HG02884 (cell line): ENCODE measurements at regions not wholly inside any gene's neighbourhood (a gene's known extent, or its start where the extent isn't known, plus 50 kb on each side); places are given as distances from the start of the nearest gene placed in this dataset.
A peak's percentile ranks its signal among the peaks of the same experiment; 100 is the strongest.
"Not testable (repeated sequence)": the region's sequence is repeated elsewhere in the genome, so short reads cannot be mapped to it uniquely, and the experiment has no call there.

Source experiments
- ATAC-seq: cut with Tn5 transposase; IDR thresholded peaks from one replicate; pipeline ENCODE4 v1.9.1; 2021; ENCODE audit warnings: mild to moderate bottlenecking, moderate library complexity; ENCODE audit not compliant: unreplicated experiment

DNA sequence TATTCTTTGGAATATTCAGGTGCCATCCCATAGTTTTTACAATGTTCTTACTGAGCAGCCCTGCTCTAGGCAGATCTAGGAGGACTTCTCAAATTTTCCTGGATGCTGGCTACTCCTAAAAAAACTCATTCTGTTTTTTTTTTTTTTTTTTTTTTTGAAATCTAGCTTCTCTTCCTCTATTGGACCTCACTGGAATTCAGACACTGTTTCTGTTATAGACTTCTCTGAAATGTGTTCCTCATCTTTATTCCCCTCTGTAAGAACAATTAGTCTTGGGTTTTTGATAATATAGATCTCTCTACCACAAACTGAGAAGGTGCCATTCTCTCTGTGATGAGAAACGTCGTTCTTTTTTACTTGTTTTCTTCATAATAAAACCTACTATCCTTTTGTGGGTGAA, 115.3 kb upstream of the CCND2 start:
- no peak for ATAC-seq

DNA sequence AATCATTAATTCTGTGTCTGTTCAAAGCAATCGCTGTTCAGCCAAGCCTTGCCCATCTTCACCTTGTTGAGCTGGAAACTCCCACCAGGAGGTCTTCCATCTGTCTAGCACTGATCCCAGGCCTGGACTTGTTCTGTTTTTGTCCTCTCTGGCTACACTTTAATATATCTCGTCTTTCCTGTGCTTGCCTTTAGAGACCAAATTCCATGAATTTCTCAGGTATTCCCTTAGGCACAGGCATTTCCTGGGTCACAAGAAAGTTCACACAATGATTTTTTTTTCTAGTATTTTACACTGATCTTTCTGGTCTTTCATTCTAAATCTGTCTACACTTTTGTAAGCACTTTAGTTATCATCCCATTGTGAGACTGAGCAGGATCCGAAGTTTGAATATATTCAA, 116.4 kb upstream of the CCND2 start:
- ATAC-seq: no peak

DNA sequence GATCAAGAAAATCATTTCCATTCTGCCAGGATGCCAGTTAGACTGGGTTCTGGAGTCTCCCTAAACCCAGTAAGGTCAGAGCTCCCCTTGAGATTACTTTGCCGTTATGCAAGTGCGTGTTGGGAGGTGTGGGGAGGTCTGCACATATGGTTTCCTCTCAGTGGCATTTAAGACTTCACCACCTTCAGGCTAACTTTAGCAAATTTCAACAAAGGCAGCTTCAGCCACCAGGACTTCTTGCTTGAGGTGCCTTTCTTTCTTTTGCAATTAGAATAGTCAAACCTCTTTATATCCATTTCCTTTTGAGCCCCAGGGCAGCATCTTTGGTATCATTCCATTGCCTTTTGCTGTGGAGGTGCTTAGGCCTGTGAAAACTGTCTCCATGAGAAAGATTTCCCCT, 117.2 kb upstream of the CCND2 start:
- no peak for ATAC-seq

DNA sequence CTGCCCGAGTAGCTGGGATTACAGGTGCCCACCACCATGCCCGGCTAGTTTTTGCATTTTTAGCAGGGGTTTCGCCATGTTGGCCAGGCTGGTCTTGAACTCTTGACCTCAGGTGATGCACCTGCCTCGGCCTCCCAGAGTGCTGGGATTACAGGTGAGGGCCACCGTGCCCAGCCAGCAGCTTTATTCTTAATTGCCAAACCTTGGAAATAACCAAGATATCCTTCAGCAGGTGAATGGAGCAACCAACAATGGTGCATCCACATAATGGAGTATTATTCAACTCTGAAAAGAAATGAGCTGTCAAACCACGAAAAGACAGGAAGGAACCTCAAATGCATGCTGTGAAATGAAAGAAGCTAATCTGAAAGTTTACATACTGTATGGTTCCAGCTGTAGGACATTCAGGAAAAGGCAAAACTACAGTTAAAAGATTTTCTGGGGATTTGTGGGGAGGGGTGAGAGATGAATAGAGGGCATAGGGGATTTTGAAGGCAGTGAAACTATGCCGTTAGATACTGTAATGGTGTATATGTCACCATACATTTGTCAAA, 118.8 kb upstream of the CCND2 start:
- no peak for ATAC-seq

DNA sequence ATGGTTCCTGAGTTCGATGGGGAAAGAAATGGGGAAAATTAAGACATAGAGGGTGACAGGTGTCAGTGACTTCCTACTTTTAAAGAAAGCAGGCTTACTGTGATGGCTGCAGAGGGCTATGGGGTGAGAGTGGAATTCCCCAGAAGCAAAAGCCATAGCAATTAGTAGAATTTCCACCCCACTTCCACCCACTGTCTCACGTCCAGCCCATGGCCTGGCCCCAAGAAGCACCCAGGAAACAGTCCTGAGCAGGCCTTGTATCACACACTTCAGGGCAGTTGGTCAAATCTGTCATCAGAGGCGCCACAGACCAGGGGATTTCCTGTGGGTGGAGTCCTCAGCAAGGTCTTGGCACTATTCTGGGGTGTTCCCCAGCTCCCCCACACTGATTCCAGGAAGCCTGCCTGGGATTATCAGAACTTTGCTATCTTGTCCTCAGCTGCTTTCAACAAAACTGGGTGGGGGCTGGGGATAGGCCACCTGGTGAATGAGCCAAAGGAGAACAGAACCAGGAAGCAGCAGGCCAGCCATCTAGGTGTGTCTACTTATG, 120.1 kb upstream of the CCND2 start:
- ATAC-seq: peak; percentile 58

DNA sequence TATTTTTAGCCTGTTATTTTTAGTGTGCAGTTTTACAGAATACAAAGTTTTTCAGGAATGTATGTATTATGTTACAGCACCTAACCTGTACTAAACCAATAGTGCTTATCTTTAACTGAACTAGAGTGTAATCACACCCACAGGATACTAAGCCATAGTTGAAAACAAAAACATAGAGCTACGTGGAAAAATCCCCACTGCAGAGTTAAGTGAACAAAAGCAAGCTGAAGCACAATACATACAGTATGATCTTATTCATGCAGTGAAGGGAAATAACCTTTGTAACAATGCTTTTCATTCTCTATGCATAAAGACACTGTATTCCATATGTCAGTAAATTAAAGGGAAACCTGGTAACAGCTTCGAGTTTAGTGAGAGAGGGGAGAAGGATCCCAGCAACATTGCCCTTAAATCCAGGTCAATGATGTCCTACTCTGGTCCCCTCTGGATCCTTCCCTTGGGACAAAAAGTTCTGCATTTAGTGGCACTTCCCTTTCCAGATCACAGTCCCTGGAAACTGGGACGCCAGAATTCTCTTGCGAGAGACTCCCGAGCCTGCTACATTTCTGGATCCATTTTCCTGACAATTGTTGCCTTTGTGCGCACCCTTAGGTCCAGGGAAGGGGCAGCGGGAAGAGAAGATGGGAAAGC, 121.3 kb upstream of the CCND2 start:
- ATAC-seq: no peak

DNA sequence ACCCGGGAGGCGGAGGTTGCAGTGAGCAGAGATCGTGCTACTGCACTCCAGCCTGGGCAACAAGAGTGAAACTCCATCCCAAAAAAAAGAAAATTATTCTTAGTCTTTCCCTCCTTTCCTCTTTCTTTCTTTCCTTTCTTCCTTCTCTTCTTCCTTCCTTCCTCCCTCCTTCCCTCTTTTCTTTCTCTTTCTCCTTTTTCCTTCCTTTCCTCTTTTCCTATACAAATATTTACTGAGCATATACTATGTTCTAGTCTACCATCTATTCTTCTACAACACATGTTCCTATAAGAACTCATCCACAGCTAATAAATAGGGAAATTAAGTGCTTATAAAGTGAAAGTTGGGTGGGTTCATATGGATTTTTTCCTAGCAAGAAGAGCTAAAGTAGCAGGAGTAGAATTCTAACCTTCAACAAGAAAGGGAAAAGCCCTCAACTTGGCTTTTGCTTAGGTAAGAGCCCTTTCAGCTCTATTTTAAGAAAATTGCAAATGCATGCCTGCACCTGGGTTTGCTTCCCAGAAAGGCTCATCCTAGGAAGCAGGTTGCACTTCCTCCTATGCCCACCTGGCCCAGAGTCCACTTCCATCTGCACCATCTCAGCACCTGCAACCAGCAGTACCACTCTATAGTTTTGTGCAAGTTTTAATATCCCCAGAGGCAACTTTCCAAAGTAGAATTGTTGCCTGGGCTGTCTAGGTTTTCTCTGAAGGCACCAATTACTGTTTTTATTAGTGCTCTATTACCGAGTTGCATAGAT, 122.0 kb upstream of the CCND2 start:
- no peak for ATAC-seq

DNA sequence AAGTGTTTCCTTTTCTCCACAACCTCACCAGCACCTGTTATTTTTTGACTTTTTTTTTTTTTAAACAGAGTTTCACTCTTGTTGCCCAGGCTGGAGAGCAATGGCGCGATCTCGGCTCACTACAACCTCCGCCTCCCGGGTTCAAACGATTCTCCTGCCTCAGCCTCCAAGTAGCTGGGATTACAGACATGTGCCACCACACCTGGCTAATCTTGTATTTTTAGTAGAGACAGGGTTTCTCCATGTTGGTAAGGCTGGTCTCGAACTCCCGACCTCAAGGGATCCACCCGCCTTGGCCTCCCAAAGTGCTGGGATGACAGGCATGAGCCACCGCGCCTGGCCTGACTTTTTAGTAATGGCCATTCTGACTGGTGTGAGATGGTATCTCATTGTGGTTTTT, 123.2 kb upstream of the CCND2 start:
- not testable (repeated sequence) for ATAC-seq

DNA sequence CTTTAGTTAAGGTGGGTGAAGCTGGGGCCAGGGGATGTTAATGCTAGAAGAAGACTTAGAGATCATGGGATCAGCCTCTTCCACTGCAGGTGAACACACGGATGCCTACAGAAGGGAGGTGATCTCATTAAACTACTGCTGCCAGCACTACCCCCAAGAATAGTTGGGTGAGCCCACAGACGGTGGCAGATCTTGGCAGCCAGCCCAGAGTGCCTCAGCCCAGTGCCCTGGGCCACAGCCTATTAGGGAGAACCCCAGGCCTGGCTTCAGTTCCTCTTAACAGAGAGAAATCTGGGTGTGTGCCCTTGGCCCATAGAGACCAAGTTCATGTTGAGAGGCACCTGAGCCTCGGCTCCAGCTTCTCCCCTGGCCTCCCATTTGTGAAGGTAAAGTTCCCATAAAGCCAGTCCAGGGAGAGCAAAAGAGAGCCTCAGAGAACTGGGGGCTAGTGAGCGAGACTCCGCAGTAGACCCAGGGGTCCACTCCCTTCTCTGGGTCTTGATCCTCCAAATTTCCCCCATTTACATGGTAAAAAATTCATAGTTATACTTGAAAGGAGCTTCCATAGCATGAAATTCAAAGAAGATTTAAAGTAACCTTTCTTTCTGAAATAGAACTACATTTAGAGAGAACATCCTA, 125.0 kb upstream of the CCND2 start:
- peak; percentile 56 for ATAC-seq

DNA sequence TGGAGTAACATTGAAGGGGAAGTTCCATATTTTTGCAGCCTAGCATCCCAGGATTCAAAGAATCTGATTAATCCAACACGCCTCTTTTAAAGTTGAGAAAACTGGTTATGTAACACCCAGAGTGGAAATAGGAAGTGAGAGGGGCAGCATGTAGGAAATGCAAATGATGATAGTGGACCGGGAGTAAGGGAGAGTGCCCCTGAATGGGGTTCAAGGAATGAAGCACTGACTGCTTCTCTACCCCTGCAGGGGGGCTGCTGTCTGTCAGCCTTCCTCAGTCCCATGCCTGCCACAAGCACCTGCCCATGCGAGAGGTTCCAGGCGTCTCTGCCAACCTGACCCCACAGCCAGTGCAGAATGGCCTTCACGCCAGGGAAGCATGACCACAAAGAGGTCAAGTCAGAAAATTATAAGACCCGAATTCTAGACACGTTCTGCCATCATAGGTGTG, 126.5 kb upstream of the CCND2 start:
- no peak for ATAC-seq

DNA sequence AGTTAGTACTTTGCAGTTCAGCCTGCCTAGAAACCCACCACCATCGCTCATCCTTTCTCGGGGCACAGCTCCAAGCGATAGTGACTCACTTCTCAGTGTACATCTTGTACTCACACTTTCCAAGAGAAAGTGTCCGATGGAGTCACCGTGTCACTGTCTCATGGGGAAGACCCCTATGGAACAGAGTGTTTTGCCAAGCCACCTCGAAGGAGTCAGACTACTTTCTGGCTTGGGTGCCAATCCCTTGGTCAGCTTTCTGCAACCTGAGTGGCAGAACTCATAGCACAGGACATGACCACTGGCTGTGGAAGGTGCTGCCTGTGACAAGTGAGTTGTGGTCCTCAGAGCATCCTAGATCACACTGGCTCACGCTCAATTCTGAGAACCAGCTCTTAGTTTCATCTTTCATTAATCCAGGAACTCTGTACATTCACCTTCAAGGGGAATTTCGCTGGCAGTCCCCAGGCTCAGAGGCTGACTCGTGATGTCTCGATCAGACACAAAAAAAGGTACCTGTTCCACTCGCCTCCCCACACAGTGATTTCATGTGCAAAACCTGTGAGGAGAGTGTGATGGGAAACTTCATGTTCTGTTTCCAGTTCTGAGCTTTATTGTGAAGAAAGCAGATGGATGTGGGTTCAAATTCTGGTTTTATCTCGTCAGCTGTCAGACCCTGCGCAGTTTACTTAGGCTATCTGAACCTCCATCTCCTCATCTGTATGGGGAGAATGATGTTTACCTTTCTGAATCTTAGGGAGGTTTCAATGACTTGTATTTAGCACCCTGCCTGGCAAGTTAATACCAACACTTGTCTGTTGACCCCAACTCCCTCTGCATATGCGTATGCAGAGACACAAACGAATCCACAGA, 127.3 kb upstream of the CCND2 start:
- ATAC-seq: no peak

DNA sequence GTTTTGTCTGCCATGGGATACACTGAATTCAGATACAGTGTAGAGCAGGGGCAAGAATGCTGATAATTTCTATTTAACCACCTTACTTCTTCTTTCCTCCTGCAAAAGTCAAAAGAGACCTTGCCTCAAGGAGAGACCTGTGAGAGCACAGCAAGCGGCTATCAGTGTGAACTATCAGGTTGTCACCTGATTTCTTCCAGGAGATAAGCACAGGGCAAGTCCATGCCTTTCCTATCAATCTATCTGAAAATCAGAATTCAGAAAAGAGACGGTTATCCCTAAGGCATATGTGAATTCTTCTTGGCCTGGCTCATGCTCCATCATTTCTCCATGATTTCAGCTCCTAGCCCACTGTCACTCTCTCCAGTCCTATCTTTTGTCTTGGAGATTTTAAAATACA, 128.9 kb upstream of the CCND2 start:
- no peak for ATAC-seq

DNA sequence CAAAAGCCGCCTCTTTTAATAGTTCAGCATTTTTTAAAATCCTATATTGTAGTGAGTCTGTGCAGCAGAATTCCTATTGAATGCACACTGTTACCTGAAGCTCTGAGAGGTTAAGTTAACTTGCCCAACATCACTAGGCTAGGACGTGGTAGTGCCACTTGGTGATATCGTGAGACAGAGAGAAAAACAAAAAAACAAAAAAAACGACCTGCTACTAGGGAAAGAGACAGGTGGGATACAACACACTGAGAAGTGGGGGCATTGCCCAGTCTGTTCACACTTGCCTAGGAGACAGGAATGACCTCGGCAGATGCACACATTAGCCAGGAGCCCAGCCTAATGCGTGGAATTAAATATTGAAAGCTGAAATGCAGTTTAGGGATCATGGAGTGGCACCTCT, 129.7 kb upstream of the CCND2 start:
- no peak for ATAC-seq

DNA sequence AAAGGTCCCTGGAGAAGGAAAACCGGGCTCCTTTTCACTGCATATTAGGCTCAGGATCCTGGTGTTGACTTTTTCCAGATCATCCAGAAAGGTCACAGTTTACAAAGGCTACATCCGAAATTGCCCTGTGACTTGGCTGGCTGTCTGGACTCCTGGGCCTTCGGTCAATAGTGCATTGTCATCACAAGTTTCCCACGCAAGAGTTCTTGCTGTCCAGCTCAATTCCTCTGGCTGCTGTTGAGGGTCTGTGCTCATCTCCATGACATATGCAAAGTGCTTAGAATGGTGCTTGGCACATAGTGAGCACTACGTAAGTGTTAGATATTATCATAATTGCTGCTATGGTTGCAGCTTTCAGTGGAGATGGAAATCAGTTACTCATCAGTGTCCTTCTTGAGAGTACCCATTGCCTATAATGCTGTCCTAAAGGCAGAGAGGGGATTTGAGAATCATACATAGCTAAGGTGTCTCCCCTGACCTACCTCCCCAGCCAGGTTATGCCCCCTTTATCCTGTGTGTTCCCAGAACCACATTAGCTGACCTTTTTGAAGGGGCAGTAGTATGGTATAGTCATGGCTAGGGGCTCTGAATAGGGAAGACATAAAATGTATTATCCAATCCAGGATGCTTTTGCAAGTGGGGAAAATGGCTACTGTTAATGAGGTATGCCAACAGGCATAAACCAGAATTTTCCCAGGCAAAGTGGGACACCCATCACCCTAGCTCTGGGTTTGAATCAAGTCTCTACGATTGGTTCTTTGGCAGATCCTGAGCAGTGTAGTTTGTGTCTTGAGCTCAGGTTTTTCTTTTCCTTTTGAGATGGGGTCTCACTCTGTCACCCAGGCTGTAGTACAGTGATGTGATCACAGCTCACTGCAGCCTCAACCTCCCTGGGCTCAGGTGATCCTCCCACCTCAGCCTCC, 132.0 kb upstream of the CCND2 start:
- ATAC-seq: no peak

DNA sequence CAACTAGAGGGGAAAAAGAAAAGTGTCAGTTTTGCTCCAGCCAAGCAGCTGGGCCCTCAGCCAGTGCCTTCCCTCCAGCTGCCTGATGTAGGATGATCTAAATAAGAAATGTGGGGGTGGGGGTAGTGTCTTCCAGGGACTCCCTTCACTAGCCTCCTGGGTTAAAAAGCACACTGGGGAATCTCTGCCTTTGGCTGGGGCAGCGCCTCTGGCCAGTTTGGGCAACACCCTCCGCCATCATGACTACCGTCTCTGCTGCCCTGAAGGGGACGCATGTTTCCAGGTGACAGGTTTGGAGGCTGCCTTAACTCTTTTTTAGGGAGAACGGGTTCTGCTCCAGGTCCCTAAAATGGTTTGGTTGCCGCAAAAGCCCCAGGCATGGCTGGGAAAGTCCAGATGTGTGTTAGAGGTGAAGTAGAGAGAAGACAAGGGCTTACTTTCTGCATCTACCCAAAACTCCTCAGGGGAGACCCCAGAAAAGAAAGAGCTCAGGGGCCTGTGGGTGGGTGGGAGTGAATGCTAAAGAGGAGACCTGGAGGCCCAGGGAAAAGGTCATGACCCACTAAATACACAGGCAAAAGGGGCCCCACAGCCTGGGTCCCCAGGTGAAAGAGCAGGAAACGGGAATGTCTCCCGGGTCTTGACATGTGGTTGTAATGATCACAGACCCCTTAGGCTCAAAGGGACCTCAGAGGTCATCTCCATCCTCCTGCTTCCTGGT, 132.8 kb upstream of the CCND2 start:
- no peak for ATAC-seq

DNA sequence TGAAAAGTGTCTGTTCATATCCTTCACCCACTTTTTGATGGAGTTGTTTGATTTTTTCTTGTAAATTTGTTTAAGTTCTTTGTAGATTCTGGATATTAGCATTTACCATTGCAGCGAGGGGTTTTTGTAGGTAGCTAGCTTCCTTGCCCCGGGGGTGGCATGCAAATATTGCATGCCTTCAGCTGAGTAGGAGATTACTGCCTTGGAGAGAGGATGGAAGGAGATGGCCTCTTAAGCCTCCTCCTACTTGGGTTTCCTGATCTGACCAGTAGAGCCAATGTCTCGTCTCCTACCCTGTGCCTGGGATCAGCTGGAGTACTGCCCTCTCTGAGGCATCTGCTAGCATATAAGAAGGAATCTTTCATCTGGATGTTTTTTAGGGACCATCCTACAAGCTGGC, 134.4 kb upstream of the CCND2 start:
- no peak for ATAC-seq

DNA sequence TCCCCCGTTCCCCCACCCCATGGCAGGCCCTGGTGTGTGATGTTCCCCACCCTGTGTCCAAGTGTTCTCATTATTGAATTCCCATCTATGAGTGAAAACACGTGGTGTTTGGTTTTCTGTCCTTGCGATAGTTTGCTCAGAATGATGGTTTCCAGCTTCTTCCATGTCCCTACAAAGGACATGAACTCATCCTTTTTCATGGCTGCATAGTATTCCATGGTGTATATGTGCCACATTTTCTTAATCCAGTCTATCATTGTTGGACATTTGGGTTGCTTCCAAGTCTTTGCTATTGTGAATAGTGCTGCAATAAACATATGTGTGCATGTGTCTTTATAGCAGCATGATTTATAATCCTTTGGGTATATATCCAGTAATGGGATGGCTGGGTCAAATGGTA, 135.0 kb upstream of the CCND2 start:
- not testable (repeated sequence) for ATAC-seq

DNA sequence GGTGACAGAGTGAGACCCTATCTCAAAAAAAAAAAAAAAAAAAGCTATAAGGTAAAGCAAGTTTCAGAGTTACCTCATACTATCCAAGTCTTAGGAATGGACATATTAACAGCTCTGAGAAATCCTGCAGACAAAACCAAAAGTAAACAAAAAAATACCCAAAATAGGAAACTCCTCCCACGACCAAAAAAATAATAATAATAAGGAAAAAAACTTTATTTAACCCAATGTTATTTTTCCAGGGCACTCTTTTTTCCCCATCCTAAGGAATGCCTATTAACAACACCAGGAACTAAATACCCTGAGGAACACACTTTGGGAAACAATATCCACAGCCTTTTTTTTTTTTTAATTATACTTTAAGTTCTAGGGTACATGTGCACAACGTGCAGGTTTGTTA, 135.5 kb upstream of the CCND2 start:
- ATAC-seq: no peak

DNA sequence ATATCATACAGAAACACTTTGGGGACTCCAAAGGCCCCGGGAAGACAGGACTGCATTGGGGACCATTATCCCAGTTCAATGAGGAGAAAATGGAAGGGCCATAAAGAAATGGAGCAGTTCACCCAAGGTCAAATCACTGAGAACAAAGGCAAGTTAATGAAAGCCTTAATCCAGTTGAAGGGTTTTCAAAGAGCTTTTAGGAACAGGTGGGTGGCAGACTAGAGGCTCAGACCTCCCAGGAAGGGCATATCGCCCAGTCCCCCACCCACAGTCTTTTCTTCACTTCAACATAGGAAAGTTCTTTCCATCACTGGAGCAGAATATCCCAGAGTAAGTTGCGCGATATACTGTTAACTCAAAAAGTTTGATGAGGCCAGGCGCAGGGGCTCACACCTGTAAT, 136.1 kb upstream of the CCND2 start:
- no peak for ATAC-seq
